ENCODE measurements at regions not wholly inside any gene's neighbourhood (a gene's known extent, or its start where the extent isn't known, plus 50 kb on each side); places are given as distances from the start of the nearest gene placed in this dataset.

DNA sequence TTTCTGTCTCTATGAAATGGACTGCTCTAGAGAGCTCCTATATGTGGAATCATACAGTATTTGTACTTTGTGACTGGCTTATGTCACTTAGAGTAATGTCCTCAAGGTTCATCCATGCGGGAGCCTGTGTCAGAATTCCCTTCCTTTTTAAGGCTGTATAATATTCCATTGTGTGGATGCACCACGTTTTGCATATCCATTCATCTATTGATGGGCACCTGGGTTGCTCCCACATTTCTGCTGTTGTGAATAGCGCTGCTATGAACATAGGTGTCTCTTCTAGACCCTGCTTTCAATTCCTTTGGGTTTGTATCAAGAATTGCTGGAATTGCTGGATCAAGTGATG lies 155.4 kb downstream of the BMP7 start:
- DNase-seq, result no peak

- no peak for DNase-seq
These were observed 154.0 kb downstream of the BMP7 start for GRCh38 chr20:57112448-57112847.

DNA sequence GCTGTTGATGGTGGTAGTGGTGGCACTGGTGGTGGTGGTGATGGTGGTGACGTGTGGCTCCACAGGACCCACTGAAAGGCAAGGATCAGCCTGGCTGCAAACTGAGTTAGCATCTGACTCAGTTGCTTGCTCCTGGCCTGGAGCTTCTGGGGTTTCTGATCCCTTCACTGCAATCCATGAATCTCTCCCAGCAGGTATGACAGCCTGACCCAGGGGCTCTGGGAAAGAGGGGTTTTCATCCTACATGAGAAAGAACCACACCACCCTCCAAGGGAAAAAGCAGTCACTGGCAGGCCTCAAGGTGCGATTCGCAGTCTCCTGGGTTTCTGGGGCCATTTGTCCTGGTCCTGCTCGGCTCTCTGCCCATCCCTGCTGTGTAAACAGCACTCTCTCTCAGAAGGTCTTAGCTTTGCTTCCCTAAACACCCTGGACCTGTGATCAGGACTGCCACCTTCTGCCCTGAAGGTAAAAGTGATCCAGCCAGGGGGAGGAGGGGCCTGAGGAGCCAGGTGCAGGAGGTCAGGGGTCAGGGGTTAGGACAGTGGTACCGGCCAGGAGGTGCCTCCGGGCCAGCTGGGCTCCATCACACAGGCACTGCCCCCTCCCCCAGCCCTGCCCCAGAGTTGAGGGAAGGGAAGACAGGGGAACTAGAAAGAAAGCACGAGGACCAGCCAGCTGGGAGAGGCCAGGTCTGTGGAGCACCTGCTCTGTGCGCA lies 152.0 kb downstream of the BMP7 start:
- DNase-seq, result no peak

- no peak for DNase-seq
These were observed 149.1 kb downstream of the BMP7 start for GRCh38 chr20:57117296-57117695.

- no peak for DNase-seq
These were observed 148.2 kb downstream of the BMP7 start for GRCh38 chr20:57118107-57118769.

Data from GF-D8 (cell line).